B cell (primary cell): ENCODE measurements at regions not wholly inside any gene's neighbourhood (a gene's known extent, or its start where the extent isn't known, plus 50 kb on each side); places are given as distances from the start of the nearest gene placed in this dataset.
"Not testable (repeated sequence)": the region's sequence is repeated elsewhere in the genome, so short reads cannot be mapped to it uniquely, and the experiment has no call there.

Experiments used
- ATAC-seq: fragments of 200-7000 bp; cut with Tn5 transposase; one replicate; pipeline ENCODE4 v1.10.0; 2021; ENCODE audit warnings: low read depth, mild to moderate bottlenecking, moderate number of reproducible peaks, moderate library complexity
- CTCF ChIA-PET: fragments of 350-600 bp; sonication (Branson Sonifier 250); formaldehyde crosslinking; loops from one replicate; lab custom pipeline; 2021; ENCODE audit warnings: antibody characterized with exemption, inconsistent platforms; lab: Charles Lee
- POLR2A ChIA-PET: fragments of 350-600 bp; sonication (Branson Sonifier 250); formaldehyde crosslinking; loops from one replicate; lab custom pipeline; 2021; ENCODE audit warnings: antibody characterized with exemption; lab: Charles Lee
- DNase-seq: peaks from one replicate; pipeline ENCODE4 v3.0.0; 2013
- H2AFZ ChIP-seq: 2 replicates; pipeline ENCODE4 v1.6.1; 2012; ENCODE audit warnings: mild to moderate bottlenecking, low read depth, low read length; ENCODE audit not compliant: insufficient read depth, poor library complexity, severe bottlenecking
- H3K27ac ChIP-seq, 2 donors: 1 replicate in 1 of 2; 2 replicates in 1 of 2; pipeline ENCODE4 v1.5.1; 2012 to 2013; ENCODE audit warnings: low read length in 2 of 2, mild to moderate bottlenecking in 2 of 2, moderate library complexity in 1 of 2
- H3K27me3 ChIP-seq, 4 experiments: fragments of 200-600 bp in 1 of 4; sonication (generic) in 1 of 4; replicated peaks in 1 of 4; 1 replicate in 2 of 4; 2 replicates in 2 of 4; pipeline versions ENCODE4 v1.6.1 to v1.7.0; 2013 to 2016; ENCODE audit warnings: low read length in 3 of 4, mild to moderate bottlenecking in 2 of 4, mixed read lengths in 1 of 4, moderate library complexity in 1 of 4; ENCODE audit not compliant: insufficient read depth in 4 of 4, control insufficient read depth in 3 of 4; ENCODE audit errors: control extremely low read depth in 1 of 4
- H3K36me3 ChIP-seq, 2 experiments: replicated peaks in 1 of 2; 1 replicate in 1 of 2; 2 replicates in 1 of 2; pipeline versions ENCODE4 v1.6.1 to v1.7.1; 2013; ENCODE audit warnings: low read length in 1 of 2; ENCODE audit not compliant: insufficient read depth in 2 of 2, control insufficient read depth in 1 of 2; ENCODE audit errors: control extremely low read depth in 1 of 2, extremely low read depth in 1 of 2
- H3K4me1 ChIP-seq, 2 donors: fragments of 200-600 bp in 1 of 2; sonication (generic) in 1 of 2; 1 replicate in 1 of 2; 2 replicates in 1 of 2; pipeline versions ENCODE4 v1.5.1 to v1.6.1; 2013 to 2017; ENCODE audit warnings: low read length in 2 of 2; ENCODE audit not compliant: control insufficient read depth in 2 of 2, insufficient read depth in 2 of 2
- H3K4me2 ChIP-seq: replicated peaks from 2 replicates; pipeline ENCODE3; 2012; ENCODE audit warnings: mild to moderate bottlenecking, low read depth, low read length; ENCODE audit not compliant: poor library complexity, severe bottlenecking
- H3K4me3 ChIP-seq, 5 experiments: fragments of 200-600 bp in 1 of 5; sonication (generic) in 1 of 5; 1 replicate in 3 of 5; 2 replicates in 2 of 5; pipeline versions ENCODE4 v1.5.1 to v1.7.0; 2011 to 2016; ENCODE audit warnings: low read length in 4 of 5, mild to moderate bottlenecking in 4 of 5, low read depth in 2 of 5, control low read depth in 1 of 5, moderate library complexity in 1 of 5; ENCODE audit not compliant: insufficient read depth in 1 of 5; ENCODE audit errors: control extremely low read depth in 1 of 5, extremely low read depth in 1 of 5
- H3K79me2 ChIP-seq: fragments of 200-600 bp; sonication (generic); one replicate; pipeline ENCODE4 v1.6.0; 2016; ENCODE audit warnings: low read length; ENCODE audit not compliant: control insufficient read depth, insufficient read depth
- H3K9ac ChIP-seq: fragments of 200-600 bp; sonication (generic); 2 replicates; pipeline ENCODE4 v1.6.1; 2017; ENCODE audit warnings: mild to moderate bottlenecking, low read length, moderate library complexity
- H3K9me3 ChIP-seq, 3 donors: one replicate each; pipeline versions ENCODE4 v1.6.1 to v1.7.1; 2013; ENCODE audit warnings: low read length in 2 of 3; ENCODE audit not compliant: control insufficient read depth in 2 of 3, insufficient read depth in 1 of 3; ENCODE audit errors: control extremely low read depth in 1 of 3
- H4K20me1 ChIP-seq: 2 replicates; pipeline ENCODE4 v1.6.0; 2012; ENCODE audit warnings: mild to moderate bottlenecking, low read length; ENCODE audit not compliant: insufficient read depth, control insufficient read depth, poor library complexity, severe bottlenecking
- H3K27ac Mint-ChIP-seq: one replicate; pipeline ENCODE4 v1.8.0; 2021; ENCODE audit warnings: mixed read lengths
- H3K27me3 Mint-ChIP-seq: one replicate; pipeline ENCODE4 v1.8.0; 2021; ENCODE audit warnings: mixed read lengths
- H3K4me1 Mint-ChIP-seq: one replicate; pipeline ENCODE4 v1.8.0; 2021; ENCODE audit warnings: mixed read lengths
- H3K4me3 Mint-ChIP-seq: one replicate; pipeline ENCODE4 v1.8.0; 2021; ENCODE audit warnings: mixed read lengths
- H3K9me3 Mint-ChIP-seq: one replicate; pipeline ENCODE4 v1.8.0; 2022; ENCODE audit warnings: mixed read lengths; ENCODE audit not compliant: insufficient read depth
- CTCF ChIP-seq: fragments of 200-600 bp; IDR thresholded peaks from one replicate; pipeline ENCODE4 v1.8.0; 2022; ENCODE audit warnings: antibody characterized with exemption, mild to moderate bottlenecking
- EZH2 ChIP-seq: IDR thresholded peaks from 2 replicates; pipeline ENCODE4 v1.6.1; 2012; ENCODE audit warnings: borderline replicate concordance, low read depth, mild to moderate bottlenecking, moderate library complexity, low read length; ENCODE audit not compliant: insufficient read depth, poor library complexity, severe bottlenecking
- WGBS: methylation state at CpG from one replicate; pipeline ENCODE4 v1.1.5; 2013; ENCODE audit warnings: missing lambda C conversion rate; ENCODE audit not compliant: insufficient coverage; 5-methylcytosine and 5-hydroxymethylcytosine counted together
- intact Hi-C: fragments of 100-400 bp; cut with micrococcal nuclease; formaldehyde crosslinking; loops from one replicate; pipeline ENCODE4 v1.10.0; 2022

GRCh38 chr6:147453361-147453760, 55.1 kb upstream of the SAMD5 start:
- peaks cover 5% of the 10 kb centered on the region for H3K27me3 Mint-ChIP-seq
- H3K36me3 ChIP-seq = no peaks in the 10 kb centered on the region
- H3K27ac Mint-ChIP-seq = no peak overlapping the region
- H3K9me3 ChIP-seq = peaks cover 0 to 5% (median 2%) of the 10 kb centered on the region in 3 donors
- ChIA-PET CTCF (no interaction called here), POLR2A (no interaction called here)
- H3K9me3 Mint-ChIP-seq = peaks cover 2% of the 10 kb centered on the region
- H3K4me3 ChIP-seq = no peak overlapping the region
- intact Hi-C loops = no loop called here
- H4K20me1 ChIP-seq = no peaks in the 10 kb centered on the region
- no peaks in the 10 kb centered on the region for H3K79me2 ChIP-seq
- no CpG with 5 or more reads among the region's 4 CpGs for WGBS
- no peak for DNase-seq
- no peak for ATAC-seq
- no peak overlapping the region for H3K9ac ChIP-seq
- no peak for TF ChIP-seq EZH2
- no peak for TF ChIP-seq CTCF
- H3K4me1 ChIP-seq = peaks cover 0 to 2% of the 10 kb centered on the region in 2 donors
- no peak overlapping the region for H3K4me3 Mint-ChIP-seq
- H3K27me3 ChIP-seq = no peaks in the 10 kb centered on the region
- no peak overlapping the region for H2AFZ ChIP-seq
- H3K27ac ChIP-seq = no peak overlapping the region
- peaks cover 2% of the 10 kb centered on the region for H3K4me1 Mint-ChIP-seq
- no peak overlapping the region for H3K4me2 ChIP-seq

GRCh38 chr6:147454862-147455261, 53.6 kb upstream of the SAMD5 start:
- H3K9me3 ChIP-seq, H3K27me3 ChIP-seq, H3K27ac Mint-ChIP-seq, H3K9ac ChIP-seq, H3K9me3 Mint-ChIP-seq, H2AFZ ChIP-seq, H3K4me1 Mint-ChIP-seq, ATAC-seq, H3K4me3 ChIP-seq, H3K4me2 ChIP-seq, DNase-seq, CTCF ChIA-PET, POLR2A ChIA-PET, H3K36me3 ChIP-seq, H4K20me1 ChIP-seq, H3K4me1 ChIP-seq, H3K4me3 Mint-ChIP-seq, H3K27me3 Mint-ChIP-seq, H3K79me2 ChIP-seq, intact Hi-C loops, H3K27ac ChIP-seq: not testable (repeated sequence)
- 100% methylated on average over 1 of the region's 2 CpGs for WGBS
